Esophagus squamous epithelium (tissue), 4 donors: ENCODE measurements at regions not wholly inside any gene's neighbourhood (a gene's known extent, or its start where the extent isn't known, plus 50 kb on each side); places are given as distances from the start of the nearest gene placed in this dataset.
"Not testable (repeated sequence)": the region's sequence is repeated elsewhere in the genome, so short reads cannot be mapped to it uniquely, and the experiment has no call there.

Experiments
- POLR2A ChIP-seq, 4 donors: fragments of 450-650 bp; IDR thresholded peaks; one replicate each; pipeline ENCODE4 v1.6.1; 2017; ENCODE audit warnings: antibody characterized with exemption in 4 of 4, mild to moderate bottlenecking in 4 of 4, moderate library complexity in 3 of 4
- TF ChIP-seq, protein P1 (sequence below), 6 experiments: fragments of 450-650 bp in 4 of 6; fragments of 200-600 bp in 2 of 6; sonication (generic) in 2 of 6; IDR thresholded peaks; one replicate each; pipeline ENCODE4 v1.5.1; 2016 to 2019; ENCODE audit warnings: antibody characterized with exemption in 6 of 6, mild to moderate bottlenecking in 4 of 6, moderate library complexity in 4 of 6

DNA sequence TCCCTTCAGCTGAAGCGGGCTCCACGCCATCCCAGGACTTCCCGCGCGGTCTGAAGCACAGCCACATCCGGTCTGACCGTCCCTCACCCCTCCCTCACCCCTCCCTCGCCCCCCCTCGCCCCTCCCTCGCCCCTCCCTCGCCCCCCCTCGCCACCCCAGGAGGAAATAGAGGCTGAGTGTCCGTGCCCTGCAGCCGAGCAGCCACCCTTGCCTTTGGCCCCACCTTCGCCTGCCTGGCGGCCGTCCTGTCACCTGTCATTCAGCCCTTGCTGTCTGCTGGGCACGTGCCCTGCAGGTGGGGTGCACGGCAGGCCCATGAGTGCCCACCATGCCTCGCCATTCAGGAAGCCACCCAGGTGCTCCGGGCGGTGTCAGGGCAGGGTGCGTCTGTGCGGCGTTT, 3988.1 kb upstream of the TPTE start:
- not testable (repeated sequence) for TF ChIP-seq POLR2A (IDR thresholded peaks at IDR 0.05)
- TF ChIP-seq, protein P1, sequence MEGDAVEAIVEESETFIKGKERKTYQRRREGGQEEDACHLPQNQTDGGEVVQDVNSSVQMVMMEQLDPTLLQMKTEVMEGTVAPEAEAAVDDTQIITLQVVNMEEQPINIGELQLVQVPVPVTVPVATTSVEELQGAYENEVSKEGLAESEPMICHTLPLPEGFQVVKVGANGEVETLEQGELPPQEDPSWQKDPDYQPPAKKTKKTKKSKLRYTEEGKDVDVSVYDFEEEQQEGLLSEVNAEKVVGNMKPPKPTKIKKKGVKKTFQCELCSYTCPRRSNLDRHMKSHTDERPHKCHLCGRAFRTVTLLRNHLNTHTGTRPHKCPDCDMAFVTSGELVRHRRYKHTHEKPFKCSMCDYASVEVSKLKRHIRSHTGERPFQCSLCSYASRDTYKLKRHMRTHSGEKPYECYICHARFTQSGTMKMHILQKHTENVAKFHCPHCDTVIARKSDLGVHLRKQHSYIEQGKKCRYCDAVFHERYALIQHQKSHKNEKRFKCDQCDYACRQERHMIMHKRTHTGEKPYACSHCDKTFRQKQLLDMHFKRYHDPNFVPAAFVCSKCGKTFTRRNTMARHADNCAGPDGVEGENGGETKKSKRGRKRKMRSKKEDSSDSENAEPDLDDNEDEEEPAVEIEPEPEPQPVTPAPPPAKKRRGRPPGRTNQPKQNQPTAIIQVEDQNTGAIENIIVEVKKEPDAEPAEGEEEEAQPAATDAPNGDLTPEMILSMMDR (IDR thresholded peaks at IDR 0.05) = not testable (repeated sequence)
